Panc1 (cell line): ENCODE measurements at regions not wholly inside any gene's neighbourhood (a gene's known extent, or its start where the extent isn't known, plus 50 kb on each side); places are given as distances from the start of the nearest gene placed in this dataset.

ENCODE experiments used
- CTCF ChIP-seq: fragments of 450-650 bp; IDR thresholded peaks from 2 replicates; pipeline ENCODE4 v1.5.1; 2017; ENCODE audit warnings: mild to moderate bottlenecking
- POLR2AphosphoS5 ChIP-seq: IDR thresholded peaks from 2 replicates; pipeline ENCODE4 v1.6.1; 2012; ENCODE audit warnings: mild to moderate bottlenecking, low read depth, low read length, moderate library complexity
- REST ChIP-seq, 2 experiments: IDR thresholded peaks; 2 replicates each; pipeline ENCODE4 v1.6.1; 2011 to 2012; ENCODE audit warnings: low read depth in 2 of 2, control low read depth in 1 of 2, low read length in 1 of 2, mild to moderate bottlenecking in 1 of 2, moderate library complexity in 1 of 2; ENCODE audit not compliant: insufficient read depth in 1 of 2
- SIN3A ChIP-seq: IDR thresholded peaks from 2 replicates; pipeline ENCODE4 v1.6.1; 2012; ENCODE audit warnings: low read depth, mild to moderate bottlenecking, low read length, moderate library complexity, borderline replicate concordance; ENCODE audit not compliant: insufficient read depth
- TCF7L2 ChIP-seq: IDR thresholded peaks from 2 replicates; pipeline ENCODE4 v1.6.1; 2011; ENCODE audit warnings: mild to moderate bottlenecking, low read depth, low read length, inconsistent platforms

GRCh38 chr1:47596328-47596727 is 158.5 kb downstream of the FOXD2 start:
- no peak for TF ChIP-seq POLR2AphosphoS5
- no peak for TF ChIP-seq CTCF
- no peak for TF ChIP-seq TCF7L2
- no peak for TF ChIP-seq SIN3A
- TF ChIP-seq REST (IDR thresholded peaks at IDR 0.05; ENCODE audit: insufficient read depth in 1 of 2, low read depth in 2 of 2, low read length in 1 of 2): no peak
